ENCODE measurements at regions not wholly inside any gene's neighbourhood (a gene's known extent, or its start where the extent isn't known, plus 50 kb on each side); places are given as distances from the start of the nearest gene placed in this dataset.

DNA sequence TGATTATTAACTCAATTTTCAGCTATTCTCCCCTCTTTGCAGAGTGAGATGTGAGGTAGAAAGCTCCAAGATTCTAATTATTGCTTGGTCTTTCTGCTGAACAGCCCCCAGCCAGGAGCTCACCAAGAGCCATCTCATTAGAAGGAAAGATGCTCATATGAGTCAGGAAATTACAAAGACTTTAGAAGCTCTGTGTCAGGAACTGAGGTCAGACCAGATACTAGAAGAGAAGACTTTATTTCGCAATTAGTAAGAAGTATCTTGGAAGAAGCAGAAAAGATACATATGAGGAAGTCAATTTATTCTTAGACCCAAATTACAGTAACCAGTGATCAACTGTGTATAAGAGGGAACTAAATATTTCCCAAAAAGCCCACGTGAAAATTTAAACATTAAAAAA is 626.9 kb downstream of the ZWINT start:
- no peak for DNase-seq (ENCODE audit: low read depth in 1 of 2, low spot score in 1 of 2)
- no peak overlapping the region for H3K27ac ChIP-seq (replicated peaks)
- H3K27me3 ChIP-seq (ENCODE audit: insufficient read depth, poor library complexity, severe bottlenecking) = no peaks in the 10 kb centered on the region
- no peak overlapping the region for H3K4me3 ChIP-seq (replicated peaks; ENCODE audit: insufficient read depth, low read length)
- no peak for TF ChIP-seq GABPA (IDR thresholded peaks at IDR 0.05; ENCODE audit: low read depth)
- TF ChIP-seq SPI1 (IDR thresholded peaks at IDR 0.05; ENCODE audit: borderline replicate concordance, low read depth) = 0 out of 2 replicates have a peak, but pooled peaks have one; percentile 15

DNA sequence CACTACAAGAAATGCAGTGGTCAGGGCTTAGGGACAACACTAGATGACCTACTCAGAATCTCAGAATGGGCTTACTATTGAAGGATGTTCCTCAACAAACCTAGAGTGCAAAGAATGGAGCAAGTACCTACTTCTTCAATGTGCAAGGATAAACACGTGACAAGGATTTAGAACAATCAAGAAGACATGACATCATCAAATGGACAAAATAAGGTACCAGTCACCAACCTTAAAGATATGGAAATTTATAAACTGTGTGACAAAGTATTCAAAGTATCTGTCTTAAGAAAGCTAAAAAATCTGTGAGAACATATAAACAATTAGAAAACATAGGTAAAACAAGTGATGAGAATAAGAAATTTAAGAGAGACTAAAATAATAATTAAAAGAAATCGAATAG is 656.1 kb downstream of the ZWINT start:
- no peak for DNase-seq (ENCODE audit: low read depth in 1 of 2, low spot score in 1 of 2)
- TF ChIP-seq POLR2AphosphoS5 (IDR thresholded peaks at IDR 0.05; ENCODE audit: low read depth) (no peak), GABPA (IDR thresholded peaks at IDR 0.05; ENCODE audit: low read depth) (no peak), SPI1 (IDR thresholded peaks at IDR 0.05; ENCODE audit: borderline replicate concordance, low read depth) (no peak)
- TF ChIP-seq, protein P1, sequence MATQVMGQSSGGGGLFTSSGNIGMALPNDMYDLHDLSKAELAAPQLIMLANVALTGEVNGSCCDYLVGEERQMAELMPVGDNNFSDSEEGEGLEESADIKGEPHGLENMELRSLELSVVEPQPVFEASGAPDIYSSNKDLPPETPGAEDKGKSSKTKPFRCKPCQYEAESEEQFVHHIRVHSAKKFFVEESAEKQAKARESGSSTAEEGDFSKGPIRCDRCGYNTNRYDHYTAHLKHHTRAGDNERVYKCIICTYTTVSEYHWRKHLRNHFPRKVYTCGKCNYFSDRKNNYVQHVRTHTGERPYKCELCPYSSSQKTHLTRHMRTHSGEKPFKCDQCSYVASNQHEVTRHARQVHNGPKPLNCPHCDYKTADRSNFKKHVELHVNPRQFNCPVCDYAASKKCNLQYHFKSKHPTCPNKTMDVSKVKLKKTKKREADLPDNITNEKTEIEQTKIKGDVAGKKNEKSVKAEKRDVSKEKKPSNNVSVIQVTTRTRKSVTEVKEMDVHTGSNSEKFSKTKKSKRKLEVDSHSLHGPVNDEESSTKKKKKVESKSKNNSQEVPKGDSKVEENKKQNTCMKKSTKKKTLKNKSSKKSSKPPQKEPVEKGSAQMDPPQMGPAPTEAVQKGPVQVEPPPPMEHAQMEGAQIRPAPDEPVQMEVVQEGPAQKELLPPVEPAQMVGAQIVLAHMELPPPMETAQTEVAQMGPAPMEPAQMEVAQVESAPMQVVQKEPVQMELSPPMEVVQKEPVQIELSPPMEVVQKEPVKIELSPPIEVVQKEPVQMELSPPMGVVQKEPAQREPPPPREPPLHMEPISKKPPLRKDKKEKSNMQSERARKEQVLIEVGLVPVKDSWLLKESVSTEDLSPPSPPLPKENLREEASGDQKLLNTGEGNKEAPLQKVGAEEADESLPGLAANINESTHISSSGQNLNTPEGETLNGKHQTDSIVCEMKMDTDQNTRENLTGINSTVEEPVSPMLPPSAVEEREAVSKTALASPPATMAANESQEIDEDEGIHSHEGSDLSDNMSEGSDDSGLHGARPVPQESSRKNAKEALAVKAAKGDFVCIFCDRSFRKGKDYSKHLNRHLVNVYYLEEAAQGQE (IDR thresholded peaks at IDR 0.05; ENCODE audit: insufficient replicate concordance, low read depth) = no peak
- TF ChIP-seq, protein P2, sequence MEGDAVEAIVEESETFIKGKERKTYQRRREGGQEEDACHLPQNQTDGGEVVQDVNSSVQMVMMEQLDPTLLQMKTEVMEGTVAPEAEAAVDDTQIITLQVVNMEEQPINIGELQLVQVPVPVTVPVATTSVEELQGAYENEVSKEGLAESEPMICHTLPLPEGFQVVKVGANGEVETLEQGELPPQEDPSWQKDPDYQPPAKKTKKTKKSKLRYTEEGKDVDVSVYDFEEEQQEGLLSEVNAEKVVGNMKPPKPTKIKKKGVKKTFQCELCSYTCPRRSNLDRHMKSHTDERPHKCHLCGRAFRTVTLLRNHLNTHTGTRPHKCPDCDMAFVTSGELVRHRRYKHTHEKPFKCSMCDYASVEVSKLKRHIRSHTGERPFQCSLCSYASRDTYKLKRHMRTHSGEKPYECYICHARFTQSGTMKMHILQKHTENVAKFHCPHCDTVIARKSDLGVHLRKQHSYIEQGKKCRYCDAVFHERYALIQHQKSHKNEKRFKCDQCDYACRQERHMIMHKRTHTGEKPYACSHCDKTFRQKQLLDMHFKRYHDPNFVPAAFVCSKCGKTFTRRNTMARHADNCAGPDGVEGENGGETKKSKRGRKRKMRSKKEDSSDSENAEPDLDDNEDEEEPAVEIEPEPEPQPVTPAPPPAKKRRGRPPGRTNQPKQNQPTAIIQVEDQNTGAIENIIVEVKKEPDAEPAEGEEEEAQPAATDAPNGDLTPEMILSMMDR (IDR thresholded peaks at IDR 0.05; ENCODE audit: insufficient read depth, low read length) = no peak
- no peak overlapping the region for H3K27ac ChIP-seq (replicated peaks)
- H3K4me3 ChIP-seq (replicated peaks; ENCODE audit: insufficient read depth, low read length) = no peak overlapping the region
- H3K27me3 ChIP-seq (ENCODE audit: insufficient read depth, poor library complexity, severe bottlenecking) = no peaks in the 10 kb centered on the region

DNA sequence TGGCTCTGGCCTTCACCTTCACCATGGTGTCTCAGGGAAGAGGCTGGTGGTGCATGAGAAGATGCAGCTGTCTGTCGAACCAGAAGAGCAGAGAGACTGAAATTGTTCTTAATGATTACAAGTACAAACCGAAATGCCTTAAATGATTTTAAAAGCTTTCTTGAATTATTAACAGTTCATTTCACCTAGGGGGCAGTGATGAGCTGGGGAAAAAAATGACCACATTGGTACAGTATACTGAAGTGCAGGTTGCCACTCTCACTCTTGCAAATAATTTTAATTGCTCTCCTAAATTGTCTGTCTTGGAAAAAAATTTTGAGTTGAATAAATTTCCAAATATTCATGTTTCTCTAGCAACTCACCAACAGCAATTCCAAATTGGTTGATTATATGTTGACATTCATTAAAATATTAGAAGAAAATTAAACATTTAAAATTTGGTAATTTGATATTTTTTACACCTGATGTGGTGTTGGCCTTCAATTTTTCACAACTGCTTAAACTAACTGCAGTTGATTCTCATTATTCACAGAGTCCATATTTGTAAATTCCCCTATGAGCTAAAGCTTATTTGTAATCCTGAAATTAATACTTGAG is 692.6 kb downstream of the ZWINT start:
- no peak overlapping the region for H3K4me3 ChIP-seq (replicated peaks; ENCODE audit: insufficient read depth, low read length)
- no peak overlapping the region for H3K27ac ChIP-seq (replicated peaks)
- TF ChIP-seq, protein P2 (IDR thresholded peaks at IDR 0.05; ENCODE audit: insufficient read depth, low read length) = peak; percentile 3
- TF ChIP-seq, protein P1 (IDR thresholded peaks at IDR 0.05; ENCODE audit: insufficient replicate concordance, low read depth) = no peak
- H3K27me3 ChIP-seq (ENCODE audit: insufficient read depth, poor library complexity, severe bottlenecking) = no peaks in the 10 kb centered on the region
- peak in 1 of 2 experiments; percentile 15 for DNase-seq (ENCODE audit: low read depth in 1 of 2, low spot score in 1 of 2)

DNA sequence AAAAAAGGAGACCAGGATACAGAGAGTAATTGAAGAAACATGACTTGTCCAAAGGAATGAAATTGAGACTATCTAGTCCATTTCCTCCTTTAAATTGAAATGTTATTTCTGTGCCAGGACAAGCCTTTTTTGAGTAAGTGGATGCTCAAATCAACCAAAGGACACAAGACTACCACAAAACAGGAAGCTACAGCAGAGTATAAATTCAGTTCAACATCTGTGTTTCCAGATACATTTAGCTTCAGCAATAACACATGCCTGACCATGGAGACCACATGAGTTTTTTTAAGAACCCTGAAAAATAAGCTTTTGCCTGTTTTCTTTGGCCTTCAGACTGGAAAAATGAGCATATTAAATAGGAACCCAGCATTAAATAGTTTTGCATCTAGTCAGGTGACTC is 707.5 kb downstream of the ZWINT start:
- no peak overlapping the region for H3K27ac ChIP-seq (replicated peaks)
- H3K27me3 ChIP-seq (ENCODE audit: insufficient read depth, poor library complexity, severe bottlenecking) = no peaks in the 10 kb centered on the region
- TF ChIP-seq GABPA (IDR thresholded peaks at IDR 0.05; ENCODE audit: low read depth) = no peak
- TF ChIP-seq SPI1 (IDR thresholded peaks at IDR 0.05; ENCODE audit: borderline replicate concordance, low read depth) = no peak
- TF ChIP-seq, protein P2 (IDR thresholded peaks at IDR 0.05; ENCODE audit: insufficient read depth, low read length) = no peak
- no peak overlapping the region for H3K4me3 ChIP-seq (replicated peaks; ENCODE audit: insufficient read depth, low read length)
- DNase-seq (ENCODE audit: low read depth in 1 of 2, low spot score in 1 of 2) = no peak

All from HL-60 (cell line).